ENCODE measurements at regions not wholly inside any gene's neighbourhood (a gene's known extent, or its start where the extent isn't known, plus 50 kb on each side); places are given as distances from the start of the nearest gene placed in this dataset.
A peak's percentile ranks its signal among the peaks of the same experiment; 100 is the strongest.

DNA sequence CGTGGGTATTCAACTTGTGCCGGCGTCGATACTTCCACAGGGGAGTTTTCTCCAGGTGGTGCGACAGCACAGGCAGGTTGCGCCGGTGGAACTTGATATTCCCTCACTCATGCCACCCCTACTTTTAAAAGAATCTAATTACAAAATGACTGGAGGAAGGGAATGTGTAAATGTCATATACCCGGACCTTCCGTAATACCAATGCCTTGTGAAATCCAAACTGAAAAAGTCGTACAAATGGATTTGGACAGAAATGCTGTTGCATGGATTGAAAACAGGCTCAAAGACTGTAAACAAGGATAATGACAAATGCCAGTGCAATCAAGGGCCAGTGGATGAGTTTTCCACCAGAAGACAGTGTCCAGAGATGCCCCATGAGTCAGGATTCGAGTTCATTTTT, 235.3 kb upstream of the USP25 start:
- no peak for DNase-seq

DNA sequence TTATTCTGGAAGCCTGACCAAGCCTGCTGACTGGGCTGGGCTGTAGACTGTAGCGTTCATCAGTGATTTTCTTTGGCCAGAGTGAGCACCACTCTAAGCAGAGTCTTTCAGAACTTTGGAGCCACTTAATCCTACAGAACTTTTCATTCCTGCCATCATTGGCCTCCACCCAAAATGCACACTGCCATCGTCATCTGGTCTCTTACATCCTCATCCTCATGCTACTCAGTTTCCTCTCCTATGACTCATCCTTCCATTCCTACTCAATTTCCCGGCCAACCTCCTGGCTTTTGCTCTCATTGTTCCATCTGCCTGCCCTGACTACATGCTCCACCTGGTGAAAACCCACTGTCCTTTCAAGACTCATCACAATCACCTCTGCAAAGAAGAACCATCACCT, 233.8 kb upstream of the USP25 start:
- DNase-seq, result no peak

DNA sequence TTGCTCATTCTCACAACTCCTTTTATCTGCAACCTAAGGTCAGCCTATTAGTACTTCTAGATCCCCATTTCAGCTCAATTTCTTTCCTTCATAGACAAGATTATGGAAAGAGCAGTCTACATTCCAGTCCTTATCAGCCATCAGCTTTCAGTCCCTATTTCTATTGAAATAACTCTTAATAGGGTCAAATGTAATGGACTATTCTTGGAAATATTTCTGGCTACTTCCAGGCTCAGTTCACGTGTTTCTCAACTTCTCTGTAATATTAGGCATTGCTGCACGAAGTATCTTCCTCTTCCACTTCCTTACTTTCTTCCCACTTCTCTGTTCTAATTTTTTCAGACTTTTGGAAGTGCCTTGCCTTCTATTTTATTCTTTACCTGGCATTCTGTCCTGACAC, 232.9 kb upstream of the USP25 start:
- DNase-seq, result no peak

DNA sequence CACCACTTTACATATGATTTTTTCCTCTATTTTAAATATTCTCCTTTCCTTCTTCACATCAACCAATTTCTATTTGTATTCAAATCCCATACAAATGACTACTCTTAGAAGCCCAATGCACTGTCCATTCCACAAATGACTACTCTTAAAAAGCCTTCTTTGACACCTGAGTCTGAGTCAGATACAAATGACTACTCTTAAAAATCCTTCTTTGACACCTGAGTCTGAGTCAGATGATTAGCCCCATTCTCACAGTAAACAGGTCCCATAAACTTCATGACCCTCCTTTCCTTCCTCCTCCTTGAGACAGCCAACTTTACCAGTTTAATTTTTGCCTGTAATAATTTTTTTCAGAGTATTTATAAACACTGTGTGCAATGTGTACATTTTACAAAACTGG, 231.3 kb upstream of the USP25 start:
- DNase-seq, result no peak

DNA sequence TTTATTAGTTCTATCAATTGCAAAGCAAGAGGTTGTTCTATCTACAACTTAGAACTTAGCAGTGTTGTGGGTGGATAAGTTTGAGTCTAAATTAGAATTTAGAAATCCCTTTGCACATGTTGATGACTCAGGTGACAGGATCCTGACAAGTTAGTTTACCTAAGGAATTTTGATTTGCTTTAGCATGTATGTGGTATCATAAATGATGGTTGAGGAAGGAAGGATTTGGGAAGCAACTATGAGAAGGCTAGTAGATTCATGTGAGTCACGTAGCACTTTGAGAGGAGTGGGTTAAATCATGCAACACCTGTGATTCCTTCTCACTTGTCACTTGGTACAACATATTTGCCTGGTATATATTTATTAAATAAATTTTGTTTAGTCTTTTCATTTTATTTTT, 223.7 kb upstream of the USP25 start:
- DNase-seq, result no peak

DNA sequence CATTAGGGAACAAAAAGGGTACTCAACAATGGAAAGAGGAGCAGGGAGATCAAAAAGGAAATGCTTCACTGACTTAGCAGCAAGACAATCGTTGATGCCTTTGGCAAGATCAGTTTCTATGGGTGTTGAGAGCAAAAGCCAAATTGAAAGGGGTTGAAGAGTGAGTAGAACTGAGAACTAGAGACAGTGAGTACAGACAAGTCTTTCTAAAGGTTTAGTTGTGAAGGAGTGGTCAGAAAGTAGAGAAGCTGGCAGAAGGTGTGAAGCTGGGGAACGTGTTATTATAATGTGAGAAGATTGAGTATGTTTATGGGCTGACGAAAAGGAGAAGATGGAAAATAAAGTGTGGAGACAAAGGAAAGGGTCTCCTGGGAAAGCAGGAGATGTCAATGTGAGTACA, 221.2 kb upstream of the USP25 start:
- no peak for DNase-seq

DNA sequence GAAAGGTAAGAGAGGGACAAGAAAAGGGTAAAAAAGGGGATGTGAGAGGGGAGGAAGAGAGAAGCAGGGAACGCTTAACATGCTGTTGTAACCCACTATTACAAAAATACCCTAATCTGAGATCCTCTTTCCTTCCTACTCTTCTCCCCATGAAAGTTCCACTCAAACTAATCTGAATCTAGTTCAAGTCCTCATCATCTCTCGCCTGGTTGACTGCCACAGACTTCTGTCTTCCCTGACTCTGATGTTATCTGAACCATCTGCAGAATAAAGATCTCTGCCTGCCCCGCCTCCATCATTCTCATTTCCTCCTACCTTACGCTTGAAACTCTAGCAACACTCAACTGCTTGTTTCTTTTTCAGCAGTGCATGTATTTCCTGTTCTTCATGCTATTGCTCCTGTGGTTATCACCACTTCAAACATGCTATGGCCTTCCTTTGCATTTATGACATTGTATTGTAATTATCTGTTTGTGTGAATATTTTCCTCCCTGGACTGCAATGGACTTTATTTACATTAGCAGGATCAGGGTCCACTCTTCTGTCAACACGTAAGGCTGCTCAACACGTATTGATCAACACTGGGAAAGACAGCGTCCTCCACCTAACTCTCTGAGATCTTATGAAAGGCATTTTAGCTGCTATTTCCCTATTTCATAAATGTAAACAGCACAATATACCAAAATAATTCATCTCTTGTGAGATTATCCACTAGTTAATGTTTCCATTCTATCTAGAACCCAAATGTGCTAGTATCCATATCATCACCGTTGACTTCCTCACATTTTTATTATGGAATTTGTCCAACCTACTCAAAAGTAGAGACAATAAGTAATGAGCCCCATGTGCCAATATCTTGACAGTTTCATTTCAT, 215.5 kb upstream of the USP25 start:
- peak; percentile 30 for DNase-seq

DNA sequence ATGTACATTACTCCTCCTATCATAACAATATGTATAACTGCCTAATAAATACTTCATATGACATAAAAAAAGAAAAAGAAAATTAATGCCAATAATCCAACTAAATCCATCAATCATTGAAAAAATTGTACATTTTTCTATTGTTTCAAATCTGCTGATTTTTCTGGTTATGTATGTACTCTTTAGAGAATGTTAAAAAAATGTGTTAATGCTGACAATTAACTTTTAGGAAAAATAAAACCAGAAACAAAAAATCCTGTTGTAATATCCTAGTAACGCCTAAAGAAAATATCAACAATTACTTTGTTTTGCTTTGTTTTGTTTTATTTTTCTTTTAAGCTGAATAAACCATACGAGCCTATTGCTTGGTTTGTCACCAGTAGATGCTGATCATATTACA, 213.9 kb upstream of the USP25 start:
- DNase-seq, result no peak

DNA sequence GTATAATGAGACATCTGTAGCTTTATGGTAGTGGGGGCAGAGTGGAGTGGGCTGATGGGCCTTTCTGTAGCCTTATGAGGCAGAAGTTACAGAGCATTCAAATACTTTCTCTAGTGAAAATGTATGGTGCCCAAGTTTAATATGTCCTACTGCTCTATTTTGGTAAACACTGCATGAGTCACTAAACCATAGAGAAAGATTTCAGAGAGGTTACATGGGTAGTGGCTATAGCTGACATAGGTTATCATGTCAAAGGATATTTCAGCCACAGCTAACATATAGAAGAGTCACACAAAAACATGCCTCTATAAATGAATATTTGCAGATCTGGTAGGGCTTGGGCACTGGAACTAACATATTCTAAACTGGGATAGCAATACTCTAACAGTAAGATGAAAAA, 212.4 kb upstream of the USP25 start:
- no peak for DNase-seq

DNA sequence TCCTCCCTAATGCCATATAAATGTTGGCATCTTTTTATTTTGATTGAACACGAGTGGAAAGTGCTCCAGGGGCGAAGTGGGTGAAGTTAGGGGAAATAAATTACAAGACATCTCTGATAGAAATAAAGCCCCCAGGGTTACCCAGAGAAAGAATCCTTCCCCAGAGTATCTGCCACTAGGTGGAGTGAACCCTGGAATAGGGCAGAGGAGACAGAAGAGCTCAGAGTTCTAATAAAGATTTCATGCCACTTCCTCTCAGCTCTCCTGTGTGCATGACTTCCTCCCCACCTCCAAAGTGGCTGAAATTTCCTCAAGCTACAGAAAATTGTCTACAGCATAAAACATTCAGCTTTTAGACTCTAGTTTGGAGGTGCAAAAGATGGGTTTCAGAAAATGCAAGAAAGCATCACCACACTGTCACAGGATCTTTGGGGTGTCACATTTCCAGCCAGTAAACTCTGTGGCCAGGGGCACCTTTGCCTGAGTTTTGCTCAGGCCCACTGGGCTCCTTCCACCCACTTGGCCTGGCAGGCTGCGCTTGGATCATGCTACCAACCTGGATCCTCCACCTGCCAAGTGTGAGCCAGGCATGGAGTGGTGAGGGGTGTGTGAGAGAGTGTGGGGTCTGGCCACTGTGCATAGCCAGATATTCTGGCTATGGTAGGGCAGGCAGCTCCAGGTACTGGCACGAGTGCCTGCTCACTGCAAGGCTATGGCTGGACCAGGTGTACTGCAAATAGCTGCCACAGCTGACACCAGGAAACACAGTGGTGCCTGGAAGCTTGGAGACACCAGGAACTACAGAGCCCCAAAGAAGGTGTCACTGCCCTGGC, 208.8 kb upstream of the USP25 start:
- no peak for DNase-seq

DNA sequence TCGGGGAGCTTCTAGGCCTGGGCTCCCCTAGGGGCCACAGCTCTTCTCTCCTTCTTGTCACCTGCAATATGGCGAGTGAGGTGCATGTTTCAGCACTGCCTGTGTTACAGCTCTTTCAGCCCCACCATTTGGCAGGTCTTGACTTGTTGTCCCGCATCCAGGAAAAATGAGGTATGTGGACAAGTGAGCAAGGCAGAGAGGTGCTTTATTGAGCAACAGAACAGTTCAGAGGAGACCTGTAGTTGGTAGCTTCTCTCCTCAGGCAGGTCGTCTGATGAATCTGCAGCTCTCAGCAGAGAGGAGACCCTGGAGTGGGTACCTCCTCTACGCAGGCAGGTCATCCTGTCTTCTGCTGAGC, 208.2 kb upstream of the USP25 start:
- no peak for DNase-seq

DNA sequence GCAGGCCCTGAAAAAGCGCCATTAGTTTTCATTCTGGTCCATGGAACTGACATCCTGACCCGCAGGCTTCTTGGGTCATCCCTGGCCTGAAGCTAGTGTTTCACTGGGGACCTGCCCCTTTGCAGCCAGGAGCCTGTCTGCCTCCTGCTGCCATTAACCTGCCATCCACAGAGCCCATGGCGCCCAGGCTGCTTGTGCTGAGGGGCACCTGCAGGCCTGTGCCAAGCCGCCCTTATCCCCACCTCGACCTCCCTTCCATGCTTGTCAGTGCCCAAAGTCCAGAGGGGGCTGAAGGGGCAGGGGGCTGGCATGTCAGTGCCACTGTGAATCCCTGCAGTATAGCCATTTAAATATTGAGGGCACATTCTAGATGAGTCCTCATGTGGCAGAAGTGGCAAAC, 207.6 kb upstream of the USP25 start:
- no peak for DNase-seq

DNA sequence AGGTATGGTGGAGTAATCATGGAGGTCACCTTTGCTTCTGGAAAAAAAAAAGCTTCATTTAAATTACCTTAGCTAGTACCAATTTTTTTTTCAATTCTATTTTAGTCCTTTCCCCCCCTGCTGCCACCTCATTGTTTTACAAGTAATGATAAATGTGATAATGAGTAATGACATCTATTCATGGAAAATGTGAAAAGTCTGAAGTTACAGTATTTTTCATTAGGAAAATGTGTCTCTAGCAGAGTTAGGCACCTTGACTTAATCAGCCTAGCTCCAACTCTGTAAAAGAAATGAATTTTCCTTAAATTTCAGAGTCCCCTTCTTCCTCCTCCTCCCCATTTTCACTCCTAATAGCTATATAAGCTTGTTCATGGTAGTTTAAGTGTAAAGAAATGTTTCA, 204.9 kb upstream of the USP25 start:
- DNase-seq, result no peak

DNA sequence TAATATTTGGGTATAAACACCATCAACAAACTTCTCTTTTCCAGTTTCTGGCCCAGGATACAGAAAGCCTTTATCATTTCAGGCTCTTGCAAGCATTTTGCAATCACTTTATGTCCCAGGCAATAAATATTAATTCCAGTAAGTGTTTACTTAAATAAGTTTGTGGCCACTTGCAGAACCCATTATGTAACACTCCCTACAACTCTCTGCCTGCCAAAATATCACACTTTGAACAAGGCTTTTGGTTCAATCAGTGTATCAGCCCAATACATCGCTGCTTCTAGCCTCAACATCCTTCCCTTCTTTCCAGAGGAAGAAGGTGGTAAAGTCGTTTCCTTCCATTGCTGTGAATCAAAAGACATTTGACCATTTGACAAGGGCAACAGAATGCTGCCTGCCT, 203.0 kb upstream of the USP25 start:
- no peak for DNase-seq

DNA sequence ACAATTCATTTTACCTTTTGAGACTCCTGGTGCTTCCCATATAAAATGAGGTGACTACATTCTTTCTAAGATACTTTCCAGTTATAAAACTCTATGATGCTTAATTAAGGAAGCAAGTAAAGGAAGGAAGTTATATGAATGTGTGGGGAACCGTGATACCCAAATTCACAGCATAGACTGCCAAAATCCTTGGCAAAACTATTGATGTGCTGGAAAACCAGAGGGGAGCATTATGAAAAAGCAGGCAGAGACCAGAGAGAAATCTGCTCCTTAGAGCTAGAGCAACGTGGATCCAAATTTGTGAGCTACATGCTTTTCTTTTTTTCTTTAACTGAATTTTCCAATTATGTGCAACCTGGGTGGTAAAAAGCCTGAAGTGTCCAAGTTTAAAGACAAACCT, 201.4 kb upstream of the USP25 start:
- no peak for DNase-seq

DNA sequence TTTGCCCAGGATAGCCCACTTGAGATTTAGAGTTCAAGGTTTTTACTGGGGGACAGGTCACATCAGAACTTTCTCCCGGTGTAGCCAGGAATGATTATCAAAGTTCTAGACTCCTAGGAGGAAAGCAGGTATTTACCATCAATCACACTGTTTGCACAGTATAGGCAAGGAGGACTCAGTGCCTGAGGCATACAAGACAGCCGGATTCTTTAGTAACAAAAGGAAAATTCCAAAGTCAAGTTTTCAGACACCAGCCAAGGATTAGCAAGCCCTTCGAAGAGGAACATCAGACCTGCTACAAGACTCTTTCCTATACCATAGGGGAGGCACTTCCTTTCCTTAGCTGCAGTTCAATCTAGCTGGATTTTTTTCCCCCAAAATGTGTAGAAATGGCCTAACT, 197.8 kb upstream of the USP25 start:
- no peak for DNase-seq

DNA sequence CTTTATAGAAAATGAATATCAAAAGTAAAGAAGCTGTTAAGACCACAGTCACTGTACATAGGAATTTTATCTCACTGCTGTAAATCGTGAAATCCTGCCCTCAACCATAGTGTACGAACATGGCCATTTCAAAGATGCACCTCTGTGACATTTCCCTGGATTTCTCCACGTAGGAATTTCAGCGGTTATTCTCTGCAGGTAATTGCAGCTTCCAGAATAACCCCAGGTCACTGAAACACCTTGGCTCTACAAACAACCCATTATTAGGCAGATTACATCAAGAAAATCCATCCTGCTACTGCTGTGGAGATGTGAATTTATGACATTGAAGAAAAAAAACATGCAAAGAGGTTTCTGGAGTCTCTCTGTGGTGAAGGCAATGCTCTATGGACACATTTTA, 196.2 kb upstream of the USP25 start:
- no peak for DNase-seq

DNA sequence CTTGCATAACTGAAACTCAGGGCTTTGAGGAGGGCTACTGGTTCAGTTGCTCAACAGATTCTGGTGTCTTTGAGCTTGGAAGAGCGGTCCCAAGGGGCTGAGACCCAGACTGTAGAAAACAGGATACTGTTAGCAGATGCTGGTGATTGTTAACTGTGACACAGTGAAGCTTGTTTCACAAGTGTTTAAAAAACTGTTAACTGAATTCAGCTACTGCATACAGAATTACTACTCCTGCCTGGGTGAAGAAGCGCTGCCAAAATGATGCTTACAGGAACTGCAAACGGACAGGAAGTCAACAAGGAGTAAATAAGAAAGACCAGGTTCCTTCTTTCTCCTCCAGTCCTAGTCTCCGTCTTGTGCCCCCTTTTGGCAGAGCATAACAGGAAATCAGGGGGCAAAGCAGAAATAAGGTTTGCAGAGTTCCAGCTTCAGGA, 195.3 kb upstream of the USP25 start:
- no peak for DNase-seq

DNA sequence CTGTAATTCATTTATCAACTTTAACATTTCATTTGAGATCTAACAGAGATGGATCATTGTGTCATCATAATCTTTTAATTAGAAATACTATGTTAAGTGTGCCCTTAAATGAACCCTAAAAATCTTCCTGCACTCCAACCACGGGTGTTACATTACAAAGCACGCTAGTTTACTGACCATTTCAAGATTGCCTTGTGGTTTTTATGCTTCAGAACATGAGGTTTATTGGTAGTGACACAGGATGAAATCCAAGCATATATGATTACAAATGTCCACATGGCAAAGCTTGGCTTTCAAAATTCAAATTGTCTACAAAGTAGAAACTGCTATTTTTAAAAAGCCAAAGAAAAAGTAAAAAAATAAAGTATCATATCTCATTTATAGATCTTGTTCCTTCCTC, 190.4 kb upstream of the USP25 start:
- DNase-seq, result no peak

DNA sequence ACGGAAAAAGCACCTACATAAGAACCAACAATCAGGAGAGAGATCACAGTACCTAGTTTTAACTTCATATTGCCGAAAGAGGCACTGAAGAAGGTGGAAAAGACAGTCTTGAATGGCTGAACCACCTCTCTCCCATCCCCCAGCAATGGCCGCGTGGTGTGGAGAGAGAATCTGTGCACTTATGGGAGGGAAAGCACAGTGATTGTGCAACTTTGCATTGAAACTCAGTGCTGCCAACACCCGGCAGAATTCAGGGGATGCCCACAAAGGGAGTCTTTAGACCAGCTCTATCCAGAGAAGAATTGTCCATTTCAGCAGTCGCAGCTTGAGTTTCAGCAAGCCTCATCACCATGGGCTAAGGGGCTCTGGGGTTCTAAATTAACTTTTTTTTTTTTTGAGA, 186.3 kb upstream of the USP25 start:
- DNase-seq, result no peak

DNA sequence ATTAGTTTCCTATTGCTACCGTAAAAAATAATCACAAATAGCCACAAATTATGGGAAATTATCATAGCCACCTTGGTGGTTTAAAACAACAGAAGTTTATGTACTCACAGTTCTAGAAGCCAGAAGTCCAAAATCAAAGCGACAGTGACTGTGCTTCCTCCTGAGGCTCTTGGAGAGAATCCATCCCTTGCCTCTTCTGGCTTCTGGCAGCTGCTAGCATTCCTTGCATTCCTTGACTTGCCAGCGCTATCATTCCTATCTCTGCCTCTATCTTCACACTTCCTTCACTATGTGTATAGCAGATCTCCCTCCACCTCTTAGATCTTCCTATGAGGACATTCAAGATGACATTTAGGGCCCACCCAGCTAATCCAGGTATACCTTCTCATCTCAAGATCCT, 180.1 kb upstream of the USP25 start:
- no peak for DNase-seq

DNA sequence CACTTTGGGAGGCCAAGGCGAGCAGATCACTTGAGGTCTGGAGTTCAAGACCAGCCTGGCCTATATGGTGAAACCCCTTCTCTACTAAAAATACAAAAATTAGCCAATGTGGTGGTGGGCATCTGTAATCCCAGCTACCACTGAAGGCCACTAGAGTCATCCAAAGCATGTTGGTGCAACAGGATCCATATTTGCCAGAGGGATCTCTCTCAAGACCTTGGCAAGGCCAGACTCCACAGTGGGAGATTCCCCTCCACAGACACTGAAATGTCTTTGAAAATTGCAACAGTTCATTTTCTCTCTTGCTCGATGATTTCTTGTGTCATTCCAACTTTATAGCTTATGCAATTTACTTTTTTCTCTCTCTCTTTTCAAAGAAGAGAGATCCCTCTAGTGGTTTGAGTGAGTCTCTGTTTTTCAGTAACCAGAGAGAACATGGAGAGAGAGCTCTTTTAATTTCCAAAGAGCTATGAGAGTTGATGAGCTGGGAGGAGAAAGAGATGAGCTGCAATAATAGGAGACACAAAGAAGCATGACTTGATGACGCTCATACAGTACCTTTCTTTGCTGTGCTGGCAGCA, 176.8 kb upstream of the USP25 start:
- DNase-seq, result no peak

DNA sequence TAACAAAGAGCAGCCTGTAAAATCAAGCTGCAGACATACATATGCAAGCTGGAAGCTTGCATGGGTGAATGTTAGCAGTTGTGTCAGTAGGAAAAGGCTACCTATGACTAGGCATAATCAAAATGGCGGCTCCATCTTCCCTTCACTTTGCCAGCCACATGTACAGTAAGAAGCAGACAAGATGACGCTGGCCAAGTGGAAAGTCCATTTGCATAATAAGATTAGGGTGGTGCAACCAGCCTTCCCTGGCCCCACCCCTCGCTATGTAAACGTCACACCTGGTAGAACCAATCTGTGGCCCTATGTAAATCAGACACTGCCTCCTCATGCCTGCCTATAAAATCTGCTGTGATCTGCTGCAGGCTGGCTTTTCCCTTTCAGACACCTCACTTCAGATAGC, 171.9 kb upstream of the USP25 start:
- DNase-seq, result no peak

DNA sequence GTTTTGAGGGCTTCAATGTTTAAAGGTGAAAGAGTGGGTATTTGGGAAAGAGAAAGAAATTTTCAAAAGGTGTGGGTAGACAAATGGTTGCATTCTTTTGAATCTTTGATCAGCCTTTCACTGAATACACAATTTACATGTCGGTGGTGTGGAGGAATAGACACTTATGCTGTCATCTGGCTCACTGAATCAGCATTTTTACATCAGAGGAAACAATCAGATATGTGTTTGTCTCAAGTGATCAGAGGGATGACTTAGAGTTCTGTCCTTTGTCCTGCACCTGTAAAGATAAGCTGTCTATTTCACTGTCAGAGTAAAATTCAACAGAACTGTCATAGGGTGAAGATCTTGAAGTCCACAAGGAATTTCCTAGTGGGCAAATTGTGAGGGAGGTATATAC, 170.9 kb upstream of the USP25 start:
- DNase-seq, result no peak
